GM23338 (cell line): ENCODE measurements at regions not wholly inside any gene's neighbourhood (a gene's known extent, or its start where the extent isn't known, plus 50 kb on each side); places are given as distances from the start of the nearest gene placed in this dataset.
"Not testable (repeated sequence)": the region's sequence is repeated elsewhere in the genome, so short reads cannot be mapped to it uniquely, and the experiment has no call there.

Experiments
- ATAC-seq: fragments of 200-7000 bp; cut with Tn5 transposase; 3 replicates; pipeline ENCODE4 v1.9.1; 2020
- DNase-seq: peaks from one replicate; pipeline ENCODE4 v3.0.0-alpha.2; 2015; ENCODE audit warnings: low spot score
- H2AFZ ChIP-seq: fragments of 200-600 bp; sonication (generic); 2 replicates; pipeline ENCODE4 v1.8.0; 2016; ENCODE audit warnings: antibody characterized with exemption, mild to moderate bottlenecking, moderate library complexity
- H3F3A ChIP-seq: fragments of 200-600 bp; sonication (generic); replicated peaks from 2 replicates; pipeline ENCODE4 v1.8.0; 2017; ENCODE audit warnings: antibody characterized with exemption, mixed run types, low read depth
- H3K27ac ChIP-seq: fragments of 200-600 bp; sonication (generic); 2 replicates; pipeline ENCODE4 v1.6.1; 2016; ENCODE audit warnings: low read depth
- H3K27me3 ChIP-seq: fragments of 200-600 bp; sonication (generic); 2 replicates; pipeline ENCODE4 v1.8.0; 2016; ENCODE audit warnings: mild to moderate bottlenecking, mixed run types, moderate library complexity; ENCODE audit not compliant: insufficient read depth
- H3K36me3 ChIP-seq: fragments of 200-600 bp; sonication (generic); 2 replicates; pipeline ENCODE4 v1.8.0; 2016; ENCODE audit warnings: mild to moderate bottlenecking; ENCODE audit not compliant: insufficient read depth
- H3K4me1 ChIP-seq: fragments of 200-600 bp; sonication (generic); 2 replicates; pipeline ENCODE4 v1.8.0; 2016; ENCODE audit warnings: mild to moderate bottlenecking, moderate library complexity; ENCODE audit not compliant: insufficient read depth
- H3K4me2 ChIP-seq: fragments of 200-600 bp; sonication (generic); 2 replicates; pipeline ENCODE4 v1.7.1; 2017; ENCODE audit warnings: mixed run types
- H3K4me3 ChIP-seq: fragments of 200-600 bp; sonication (generic); 2 replicates; pipeline ENCODE4 v1.6.1; 2016; ENCODE audit warnings: mixed run types
- H3K79me2 ChIP-seq: fragments of 200-600 bp; sonication (generic); replicated peaks from 2 replicates; pipeline ENCODE4 v1.8.0; 2017; ENCODE audit warnings: mild to moderate bottlenecking; ENCODE audit not compliant: insufficient read depth
- H3K9me2 ChIP-seq: fragments of 200-600 bp; sonication (generic); 2 replicates; pipeline ENCODE4 v1.8.0; 2017; ENCODE audit not compliant: insufficient read depth
- H4K20me1 ChIP-seq: fragments of 200-600 bp; sonication (generic); replicated peaks from 2 replicates; pipeline ENCODE4 v1.8.0; 2017; ENCODE audit warnings: mild to moderate bottlenecking; ENCODE audit not compliant: insufficient read depth
- H3K27ac Mint-ChIP-seq: 2 replicates; pipeline ENCODE4 v1.8.0; 2020; ENCODE audit warnings: inconsistent platforms, mild to moderate bottlenecking, moderate library complexity, mixed read lengths
- H3K27me3 Mint-ChIP-seq: 3 replicates; pipeline ENCODE4 v1.8.0; 2022; ENCODE audit warnings: low read depth, mild to moderate bottlenecking, moderate library complexity, mixed read lengths, inconsistent platforms; ENCODE audit not compliant: insufficient read depth, poor library complexity
- H3K36me3 Mint-ChIP-seq: 3 replicates; pipeline ENCODE4 v1.8.0; 2021; ENCODE audit warnings: low read depth, mild to moderate bottlenecking, inconsistent platforms, moderate library complexity, mixed read lengths
- H3K4me1 Mint-ChIP-seq: 3 replicates; pipeline ENCODE4 v1.8.0; 2020; ENCODE audit warnings: mild to moderate bottlenecking, inconsistent platforms, mixed read lengths
- H3K4me3 Mint-ChIP-seq: 3 replicates; pipeline ENCODE4 v1.8.0; 2021; ENCODE audit warnings: moderate library complexity, mild to moderate bottlenecking, inconsistent platforms, mixed read lengths
- H3K9me3 Mint-ChIP-seq: 3 replicates; pipeline ENCODE4 v1.8.0; 2020; ENCODE audit warnings: moderate library complexity, mild to moderate bottlenecking, inconsistent platforms, mixed read lengths
- POLR2AphosphoS5 ChIP-seq: IDR thresholded peaks from 2 replicates; pipeline ENCODE4 v1.6.1; 2016; ENCODE audit warnings: antibody characterized with exemption, low read depth

DNA sequence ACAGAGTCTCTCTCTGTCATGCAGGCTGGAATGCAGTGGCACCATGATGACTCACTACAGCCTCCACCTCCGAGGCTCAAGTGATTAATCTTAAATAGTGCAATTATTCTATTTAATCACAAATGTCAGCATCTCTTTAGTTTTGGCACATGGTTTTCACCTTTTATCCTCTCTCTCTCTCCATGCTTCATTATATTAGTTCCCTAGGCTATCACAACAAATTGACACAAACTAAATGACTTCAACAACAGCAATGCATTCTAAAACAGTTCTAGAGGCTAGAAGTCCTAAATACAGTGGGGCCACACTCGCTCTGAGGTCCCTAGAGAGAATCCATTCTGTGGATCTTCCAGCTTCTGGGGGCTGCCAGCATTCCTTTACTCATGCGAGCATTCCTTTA lies 178.2 kb upstream of the ZNG1F start:
- H3K4me1 ChIP-seq, H3K27ac ChIP-seq, H3K27me3 Mint-ChIP-seq, H3K4me3 ChIP-seq, DNase-seq, H3K4me3 Mint-ChIP-seq, H3K9me2 ChIP-seq, H3K36me3 Mint-ChIP-seq, H3K4me2 ChIP-seq, ATAC-seq, H3F3A ChIP-seq, H3K79me2 ChIP-seq, H3K9me3 Mint-ChIP-seq, H4K20me1 ChIP-seq, H2AFZ ChIP-seq, H3K27me3 ChIP-seq, H3K4me1 Mint-ChIP-seq, H3K27ac Mint-ChIP-seq, H3K36me3 ChIP-seq: not testable (repeated sequence)

DNA sequence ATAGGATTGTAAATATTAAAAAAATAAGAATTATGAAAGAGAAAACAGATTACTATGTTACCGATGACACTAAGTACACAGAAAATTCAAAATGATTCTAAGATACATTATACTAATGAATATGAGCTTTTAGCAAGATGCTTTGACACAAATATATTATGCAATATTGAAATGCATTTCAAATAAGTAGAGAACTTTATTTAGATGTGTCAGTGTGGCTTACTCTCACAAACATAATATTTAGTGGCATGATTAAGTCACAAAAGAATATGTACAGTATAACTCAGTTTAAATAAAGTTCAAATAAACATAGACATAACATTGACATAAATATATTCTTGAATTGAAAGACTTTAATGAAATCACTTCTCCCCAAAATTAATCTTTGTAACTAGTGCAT lies 172.7 kb upstream of the ZNG1F start:
- H3K27me3 ChIP-seq, H3K27ac Mint-ChIP-seq, DNase-seq, ATAC-seq, H3K4me1 ChIP-seq, H3K79me2 ChIP-seq, H3K4me3 Mint-ChIP-seq, H3K4me3 ChIP-seq, H3K4me2 ChIP-seq, H3K9me2 ChIP-seq, H3K27ac ChIP-seq, H3K36me3 ChIP-seq, H3F3A ChIP-seq, H4K20me1 ChIP-seq, H3K4me1 Mint-ChIP-seq, H2AFZ ChIP-seq: not testable (repeated sequence)
- peaks cover 22% of the 10 kb centered on the region for H3K9me3 Mint-ChIP-seq
- H3K36me3 Mint-ChIP-seq = peaks cover 10% of the 10 kb centered on the region; the same call in 2 of the 3 replicates
- H3K27me3 Mint-ChIP-seq = peaks cover 11% of the 10 kb centered on the region

DNA sequence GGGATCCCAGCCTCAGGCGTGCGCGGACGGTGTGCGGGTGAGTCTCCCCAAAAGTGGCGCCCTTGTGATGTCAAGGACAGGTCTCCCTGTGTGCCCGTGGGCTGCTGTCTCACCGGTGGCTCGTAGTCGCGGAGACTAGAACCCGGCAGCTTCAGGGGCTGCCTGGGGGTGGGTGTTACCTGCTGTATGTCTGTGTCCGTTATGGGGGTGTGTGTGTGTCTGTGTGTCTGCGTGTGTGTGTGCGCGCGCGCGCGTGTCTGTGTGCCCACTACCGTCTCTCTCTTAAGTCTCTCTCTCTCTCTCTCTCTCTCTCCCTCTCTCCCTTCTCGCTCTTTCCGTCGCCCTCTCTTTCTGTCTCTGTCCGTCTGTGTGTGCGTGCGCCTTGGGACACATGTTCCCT lies 170.0 kb upstream of the ZNG1F start:
- H3K9me3 Mint-ChIP-seq = peaks cover 29% of the 10 kb centered on the region

DNA sequence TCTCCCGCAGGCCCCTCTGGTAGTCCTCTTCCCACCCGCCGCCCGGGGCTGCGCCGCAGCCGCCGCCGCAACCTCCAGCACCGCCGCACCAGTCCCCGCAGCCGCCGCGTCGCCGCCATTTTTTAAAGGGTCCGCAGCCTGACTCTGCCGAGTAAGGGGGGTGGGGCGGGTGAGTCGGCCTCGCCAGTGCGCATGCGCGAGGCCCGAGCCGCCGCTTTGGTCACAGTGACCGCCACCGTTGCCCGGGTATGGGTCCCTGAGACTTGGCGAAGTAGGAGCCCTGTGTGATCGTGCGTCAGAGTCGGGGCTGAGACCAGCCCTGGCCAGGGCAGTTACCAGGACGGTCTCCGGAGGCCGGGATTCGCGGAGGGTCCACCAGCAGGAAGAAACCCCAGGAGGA lies 169.6 kb upstream of the ZNG1F start:
- H4K20me1 ChIP-seq, H3K27ac Mint-ChIP-seq, H3F3A ChIP-seq, H3K27me3 ChIP-seq, H3K36me3 ChIP-seq, H3K27ac ChIP-seq, H3K4me1 ChIP-seq, H3K4me1 Mint-ChIP-seq, ATAC-seq, H3K9me2 ChIP-seq, H3K79me2 ChIP-seq: not testable (repeated sequence)
- Mint-ChIP-seq H3K27me3 (peaks cover 11% of the 10 kb centered on the region), H3K4me3 (peak overlapping the region; percentile 82), H3K9me3 (peaks cover 29% of the 10 kb centered on the region), H3K36me3 (peaks cover 10% of the 10 kb centered on the region; the same call in 2 of the 3 replicates)
- peak overlapping the region; percentile 77 for H3K4me2 ChIP-seq
- peak overlapping the region; percentile 62 for H3K4me3 ChIP-seq
- peak overlapping the region; percentile 85; the same call in 1 of the 2 replicates for H2AFZ ChIP-seq
- TF ChIP-seq POLR2AphosphoS5 = peak; percentile 44; the same call in 1 of the 2 replicates
- DNase-seq = peak; percentile 65

More for the DNA sequence above, 170.0 kb upstream of the ZNG1F start:
- H3K4me1 ChIP-seq, H3K27me3 ChIP-seq, H3K9me2 ChIP-seq, H3K27ac Mint-ChIP-seq, H3K27ac ChIP-seq, H3K79me2 ChIP-seq, H3K36me3 ChIP-seq, H4K20me1 ChIP-seq, H3F3A ChIP-seq, H3K4me1 Mint-ChIP-seq, ATAC-seq: not testable (repeated sequence)
- H2AFZ ChIP-seq = peak overlapping the region; percentile 85; the same call in 1 of the 2 replicates
- H3K36me3 Mint-ChIP-seq = peaks cover 10% of the 10 kb centered on the region; the same call in 2 of the 3 replicates
- H3K4me3 Mint-ChIP-seq = peak overlapping the region; percentile 82
- H3K4me3 ChIP-seq = peak overlapping the region; percentile 62
- peaks cover 11% of the 10 kb centered on the region for H3K27me3 Mint-ChIP-seq
- DNase-seq = peak; percentile 0
- H3K4me2 ChIP-seq = peak overlapping the region; percentile 77

DNA sequence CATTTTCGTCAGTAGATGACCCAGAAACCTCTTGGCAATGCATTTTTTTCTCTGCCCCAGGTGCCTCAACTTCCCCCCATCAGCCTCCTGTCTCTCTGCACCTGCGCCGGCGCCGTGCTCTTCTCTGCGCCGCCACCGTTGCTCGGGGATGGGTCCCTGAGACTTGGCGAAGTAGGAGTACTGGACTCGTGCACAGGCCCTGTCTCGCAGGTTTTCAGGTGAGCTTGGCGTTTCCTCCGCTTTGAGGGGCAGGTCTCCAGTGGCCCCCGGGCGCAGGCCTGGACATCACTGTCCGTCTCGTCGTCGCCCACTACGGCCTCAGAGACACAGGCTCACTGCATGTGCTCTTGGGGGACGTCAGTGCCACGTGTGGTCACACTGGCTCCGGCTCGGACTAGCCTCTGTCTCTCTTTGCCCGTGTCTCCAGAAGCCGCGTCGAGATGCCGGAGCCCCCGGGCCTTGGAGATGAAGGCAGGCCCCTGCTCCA lies 168.8 kb upstream of the ZNG1F start:
- H3K9me2 ChIP-seq, H2AFZ ChIP-seq, H3K27ac ChIP-seq, H3K4me1 ChIP-seq, H3K27me3 ChIP-seq, H3K79me2 ChIP-seq, DNase-seq, H3K4me1 Mint-ChIP-seq, ATAC-seq, H3F3A ChIP-seq, H3K36me3 ChIP-seq, H3K27ac Mint-ChIP-seq, H4K20me1 ChIP-seq, H3K4me2 ChIP-seq: not testable (repeated sequence)
- Mint-ChIP-seq H3K27me3 (peaks cover 11% of the 10 kb centered on the region), H3K4me3 (peak overlapping the region; percentile 82), H3K36me3 (peaks cover 10% of the 10 kb centered on the region; the same call in 2 of the 3 replicates), H3K9me3 (peaks cover 29% of the 10 kb centered on the region)
- H3K4me3 ChIP-seq = peak overlapping the region; percentile 62

DNA sequence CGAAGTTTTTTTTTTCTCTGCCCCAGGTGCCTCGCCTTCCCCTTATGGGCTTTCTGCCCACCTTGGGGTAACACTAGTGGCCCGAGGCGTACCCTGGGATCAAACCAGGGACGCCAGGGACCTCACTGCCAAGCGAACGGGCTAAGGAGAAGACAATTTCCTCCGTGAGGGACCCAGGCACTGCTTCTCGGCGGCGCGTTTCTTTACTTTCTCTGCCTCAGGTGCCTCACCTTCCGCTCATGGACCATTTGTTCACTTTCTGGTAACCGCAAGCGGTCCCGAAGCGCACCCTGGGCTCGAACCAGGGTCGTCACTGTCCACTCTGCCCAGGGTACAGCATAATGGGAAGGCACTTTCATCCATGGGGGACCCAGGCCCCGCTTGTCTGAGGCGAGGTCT lies 168.2 kb upstream of the ZNG1F start:
- not testable (repeated sequence) for H3K9me2 ChIP-seq, H3K4me1 ChIP-seq, H3K4me3 ChIP-seq, H2AFZ ChIP-seq, DNase-seq, H3K27ac ChIP-seq, H3K27me3 ChIP-seq, H3K4me1 Mint-ChIP-seq, H4K20me1 ChIP-seq, H3K79me2 ChIP-seq, H3K4me2 ChIP-seq, H3K27ac Mint-ChIP-seq, H3F3A ChIP-seq, H3K36me3 ChIP-seq, H3K4me3 Mint-ChIP-seq, ATAC-seq
- Mint-ChIP-seq H3K36me3 (peaks cover 10% of the 10 kb centered on the region; the same call in 2 of the 3 replicates), H3K9me3 (peaks cover 32% of the 10 kb centered on the region), H3K27me3 (peaks cover 11% of the 10 kb centered on the region)
